Fibroblast of villous mesenchyme (primary cell): ENCODE measurements at regions not wholly inside any gene's neighbourhood (a gene's known extent, or its start where the extent isn't known, plus 50 kb on each side); places are given as distances from the start of the nearest gene placed in this dataset.

ENCODE experiments used
- DNase-seq: peaks from one replicate; pipeline ENCODE4 v3.0.0-alpha.2; 2010; ENCODE audit warnings: low read depth
- H3K4me3 ChIP-seq: 2 replicates; pipeline ENCODE4 v1.5.1; 2011; ENCODE audit warnings: low read depth, mild to moderate bottlenecking, low read length
- CTCF ChIP-seq: IDR thresholded peaks from 2 replicates; pipeline ENCODE4 v1.5.1; 2012; ENCODE audit warnings: low read depth, mild to moderate bottlenecking, low read length; ENCODE audit not compliant: insufficient read depth

DNA sequence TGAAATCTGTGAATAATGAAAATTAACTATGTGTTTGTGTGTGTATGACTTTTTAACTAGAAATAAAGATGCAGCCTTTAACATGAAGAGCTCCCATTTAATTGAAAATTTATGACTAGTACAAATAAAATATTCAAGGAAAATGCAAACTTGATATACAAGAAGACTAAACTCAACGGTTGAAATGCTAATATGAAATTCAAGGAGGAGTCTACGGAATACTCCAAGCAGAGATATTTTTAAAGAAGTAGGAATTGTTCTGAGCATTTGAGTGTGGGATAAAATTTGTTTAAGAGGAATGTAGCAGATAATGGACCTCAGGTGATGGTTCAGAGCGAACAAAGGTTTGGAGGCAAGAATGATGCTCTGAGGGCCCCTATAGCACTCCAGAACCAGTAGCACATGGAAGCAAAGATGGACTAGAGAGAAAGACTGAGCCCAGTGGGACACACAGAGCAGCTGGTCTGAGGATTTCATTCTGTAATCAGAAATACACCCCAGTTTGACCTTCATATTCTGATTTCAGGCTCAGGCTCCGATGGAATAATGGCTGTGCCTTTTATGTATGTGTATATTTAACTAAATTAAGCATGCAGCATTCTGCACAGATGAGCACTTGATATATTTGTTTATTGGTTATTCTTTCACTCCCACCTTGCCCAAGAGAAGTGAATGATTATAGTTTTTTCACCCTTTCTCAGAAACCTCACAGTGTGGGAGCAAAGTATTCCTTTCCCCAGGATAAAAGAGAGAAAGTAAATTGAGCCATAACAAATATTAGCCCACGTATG lies 227.1 kb downstream of the ZPLD1 start:
- H3K4me3 ChIP-seq, result no peak overlapping the region
- no peak for DNase-seq
- no peak for TF ChIP-seq CTCF

DNA sequence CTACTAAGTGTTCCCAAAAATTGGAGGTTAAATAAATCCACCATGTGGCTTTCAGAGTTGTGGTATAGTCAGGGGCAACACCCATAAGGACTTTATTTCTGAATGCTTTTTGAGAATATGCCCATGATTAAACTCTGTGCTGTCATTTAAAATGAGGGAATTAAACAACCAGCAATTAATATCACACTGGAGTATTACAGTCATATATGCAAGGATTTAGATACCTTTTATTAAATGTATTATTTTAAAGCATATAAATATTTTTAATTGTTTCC lies 227.6 kb downstream of the ZPLD1 start:
- DNase-seq, result no peak
- no peak for TF ChIP-seq CTCF
- no peak overlapping the region for H3K4me3 ChIP-seq

GRCh38 chr3:102664126-102664525 lies 229.3 kb downstream of the ZPLD1 start:
- no peak overlapping the region for H3K4me3 ChIP-seq
- no peak for TF ChIP-seq CTCF
- no peak for DNase-seq

- no peak overlapping the region for H3K4me3 ChIP-seq
- TF ChIP-seq CTCF, result no peak
- no peak for DNase-seq
These were observed 230.4 kb downstream of the ZPLD1 start for GRCh38 chr3:102665183-102665582.

DNA sequence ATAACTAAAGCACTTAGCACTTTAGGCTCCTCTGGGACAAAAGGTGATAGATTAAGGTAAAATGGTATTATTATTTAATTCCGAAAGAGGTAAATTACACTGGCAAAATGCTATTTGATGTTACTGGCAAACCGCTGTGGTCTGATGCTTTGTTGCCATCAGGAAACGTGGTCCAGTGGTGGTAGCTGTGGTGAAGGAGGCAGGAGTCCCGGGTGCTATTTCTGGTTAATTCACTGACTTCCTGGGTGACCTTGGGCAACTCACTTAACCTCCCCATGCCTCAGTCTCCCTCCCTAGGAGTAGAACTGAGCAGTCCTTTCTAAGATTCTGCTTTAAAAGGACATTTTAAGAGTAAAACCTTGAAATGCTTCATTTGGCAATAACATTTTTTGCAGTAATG lies 233.4 kb downstream of the ZPLD1 start:
- no peak for DNase-seq
- no peak for TF ChIP-seq CTCF
- no peak overlapping the region for H3K4me3 ChIP-seq

- no peak for DNase-seq
- no peak overlapping the region for H3K4me3 ChIP-seq
- TF ChIP-seq CTCF, result no peak
These were observed 236.2 kb downstream of the ZPLD1 start for GRCh38 chr3:102670986-102671385.

GRCh38 chr3:102672305-102672704 lies 237.5 kb downstream of the ZPLD1 start:
- no peak for TF ChIP-seq CTCF
- no peak for DNase-seq
- no peak overlapping the region for H3K4me3 ChIP-seq
